IPS-18a (cell line): ENCODE measurements at regions not wholly inside any gene's neighbourhood (a gene's known extent, or its start where the extent isn't known, plus 50 kb on each side); places are given as distances from the start of the nearest gene placed in this dataset.
"Not testable (repeated sequence)": the region's sequence is repeated elsewhere in the genome, so short reads cannot be mapped to it uniquely, and the experiment has no call there.

Experiments used
- H3K27ac ChIP-seq: one replicate; pipeline ENCODE4 v1.5.1; 2013; ENCODE audit warnings: low read length
- H3K27me3 ChIP-seq: one replicate; pipeline ENCODE4 v1.6.1; 2013; ENCODE audit warnings: mild to moderate bottlenecking, low read length; ENCODE audit not compliant: control insufficient read depth, insufficient read depth
- H3K36me3 ChIP-seq: one replicate; pipeline ENCODE4 v1.6.1; 2013; ENCODE audit warnings: low read depth, low read length; ENCODE audit not compliant: control insufficient read depth
- H3K4me1 ChIP-seq: one replicate; pipeline ENCODE4 v1.6.1; 2013; ENCODE audit warnings: low read depth, low read length; ENCODE audit not compliant: control insufficient read depth
- H3K4me3 ChIP-seq: one replicate; pipeline ENCODE4 v1.5.1; 2013; ENCODE audit warnings: low read length
- H3K9ac ChIP-seq: one replicate; pipeline ENCODE4 v1.6.1; 2013; ENCODE audit warnings: mild to moderate bottlenecking, low read length, moderate library complexity
- H3K9me3 ChIP-seq: one replicate; pipeline ENCODE4 v1.6.1; 2013; ENCODE audit warnings: low read depth, low read length; ENCODE audit not compliant: control insufficient read depth

DNA sequence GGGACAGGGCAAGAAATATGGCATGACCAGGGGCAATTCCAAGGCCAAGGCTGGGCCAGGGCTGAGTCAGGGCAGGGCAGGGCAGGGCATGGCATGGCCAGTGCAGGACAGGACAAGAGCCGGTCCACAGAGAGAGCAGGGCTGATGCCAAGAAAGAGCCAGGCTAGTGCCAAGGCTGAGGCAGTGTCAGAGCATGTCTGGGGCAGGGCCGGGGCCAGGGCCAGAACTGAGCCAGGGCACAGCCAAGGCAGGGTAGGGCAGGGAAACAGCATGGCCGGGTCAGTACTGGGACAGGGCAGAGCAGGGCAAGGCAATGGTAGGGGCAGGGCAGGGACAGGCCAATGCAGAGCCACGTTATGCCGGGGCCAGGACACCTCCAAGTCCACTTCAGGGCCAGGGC is 403.9 kb downstream of the ZNF33B start:
- H3K4me1 ChIP-seq, H3K9me3 ChIP-seq, H3K27me3 ChIP-seq, H3K4me3 ChIP-seq, H3K36me3 ChIP-seq, H3K9ac ChIP-seq, H3K27ac ChIP-seq: not testable (repeated sequence)

DNA sequence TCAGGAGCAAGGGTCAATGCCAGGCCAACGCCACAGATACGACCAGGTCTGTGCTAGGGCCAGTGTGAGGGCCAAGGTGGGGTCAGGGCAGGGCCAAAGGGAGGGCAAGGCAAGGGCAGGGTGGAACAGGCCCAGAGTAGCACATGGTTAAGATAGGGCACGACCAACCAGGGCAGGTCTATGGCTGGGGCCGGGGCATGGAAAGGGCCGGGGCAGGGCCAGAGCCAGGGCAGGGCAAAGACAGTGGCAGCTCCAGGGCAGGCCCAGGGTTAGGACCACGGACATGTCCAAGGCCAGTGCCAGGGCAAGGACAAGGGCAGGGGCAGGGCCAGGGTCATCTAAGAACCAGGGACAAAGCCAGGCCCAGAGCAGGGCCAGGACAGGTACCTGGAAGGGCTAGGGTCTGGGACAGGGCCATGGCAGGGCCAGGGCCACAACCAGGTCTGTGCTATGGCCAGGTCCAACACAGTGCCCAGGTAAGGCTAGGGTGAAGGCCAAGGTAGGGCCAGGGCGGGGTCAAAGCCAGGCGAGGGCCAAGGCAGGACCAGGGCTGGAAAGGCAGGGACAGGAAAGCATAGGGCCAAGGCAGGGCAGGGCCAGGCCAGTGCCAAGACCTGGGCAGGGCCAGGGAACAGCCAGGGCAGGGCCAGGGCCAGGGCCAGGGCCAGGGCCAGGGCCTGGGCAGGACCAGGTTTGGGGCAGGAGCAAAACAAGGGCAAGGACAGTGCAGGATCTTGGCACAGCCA is 404.7 kb downstream of the ZNF33B start:
- H3K27me3 ChIP-seq, H3K27ac ChIP-seq, H3K9ac ChIP-seq, H3K4me3 ChIP-seq, H3K4me1 ChIP-seq, H3K9me3 ChIP-seq, H3K36me3 ChIP-seq: not testable (repeated sequence)

DNA sequence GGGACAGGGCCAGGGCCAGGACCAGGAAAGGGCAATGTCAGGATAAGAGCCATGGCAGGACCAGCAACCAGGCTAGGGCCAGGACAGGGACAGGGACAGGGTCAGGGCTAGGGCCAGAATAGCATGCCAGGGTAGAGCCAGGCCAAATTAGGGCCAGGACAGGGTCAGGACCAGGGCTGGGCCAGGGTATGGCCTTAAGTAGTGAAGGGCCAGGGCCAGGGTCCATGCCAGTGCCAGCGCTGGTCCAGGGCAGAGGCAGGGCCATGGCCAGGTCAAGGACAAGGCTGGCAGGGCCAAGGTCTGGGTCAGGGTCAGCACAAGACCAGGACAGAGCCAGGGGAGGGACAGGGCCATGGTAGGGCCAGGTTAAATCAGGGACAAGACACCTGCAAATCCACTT is 405.4 kb downstream of the ZNF33B start:
- H3K36me3 ChIP-seq, H3K4me3 ChIP-seq, H3K9ac ChIP-seq, H3K27me3 ChIP-seq, H3K27ac ChIP-seq, H3K4me1 ChIP-seq, H3K9me3 ChIP-seq: not testable (repeated sequence)

DNA sequence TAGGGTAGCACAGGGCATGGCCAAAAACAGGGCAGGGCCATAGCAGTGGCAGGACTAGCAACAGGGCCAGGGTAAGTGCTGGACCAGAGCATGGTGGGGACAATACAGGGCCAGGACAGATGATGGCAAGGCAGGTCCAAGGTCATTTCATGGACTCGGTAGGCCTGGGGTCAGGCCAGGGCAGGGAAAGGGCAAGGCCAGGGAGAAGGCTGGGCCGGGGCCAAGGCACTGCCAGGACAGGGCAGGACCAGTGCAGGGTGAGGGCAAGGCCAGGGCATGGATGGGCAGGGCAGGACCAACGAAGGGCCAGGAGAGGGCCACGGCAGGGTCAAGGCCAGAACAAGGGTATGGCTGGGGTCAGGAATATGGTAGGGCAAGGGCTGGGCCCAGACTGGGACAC is 407.6 kb downstream of the ZNF33B start:
- H3K4me1 ChIP-seq, H3K36me3 ChIP-seq, H3K27ac ChIP-seq, H3K27me3 ChIP-seq, H3K9me3 ChIP-seq, H3K9ac ChIP-seq, H3K4me3 ChIP-seq: not testable (repeated sequence)

DNA sequence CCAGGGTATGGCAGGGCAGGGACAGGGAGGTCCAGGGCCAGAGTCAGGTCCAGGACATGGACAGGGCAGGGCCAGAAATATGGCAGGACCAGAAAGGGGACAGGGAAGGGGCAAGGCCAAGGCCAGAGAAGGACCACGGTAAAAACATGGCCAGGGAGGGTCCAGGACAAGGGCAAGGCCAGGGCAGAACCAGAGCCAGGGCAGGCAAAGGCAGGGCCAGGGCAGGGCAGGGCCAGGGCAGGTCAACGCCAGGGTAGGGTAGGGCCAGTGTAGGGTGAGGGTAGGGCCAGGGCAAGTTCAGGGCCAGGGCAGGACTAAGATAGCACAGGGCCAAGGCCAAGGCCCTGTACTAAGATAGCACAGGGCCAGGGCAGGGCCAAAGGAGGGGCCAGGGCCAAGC is 408.3 kb downstream of the ZNF33B start:
- H3K4me3 ChIP-seq, H3K27ac ChIP-seq, H3K4me1 ChIP-seq, H3K9me3 ChIP-seq, H3K36me3 ChIP-seq, H3K27me3 ChIP-seq, H3K9ac ChIP-seq: not testable (repeated sequence)

DNA sequence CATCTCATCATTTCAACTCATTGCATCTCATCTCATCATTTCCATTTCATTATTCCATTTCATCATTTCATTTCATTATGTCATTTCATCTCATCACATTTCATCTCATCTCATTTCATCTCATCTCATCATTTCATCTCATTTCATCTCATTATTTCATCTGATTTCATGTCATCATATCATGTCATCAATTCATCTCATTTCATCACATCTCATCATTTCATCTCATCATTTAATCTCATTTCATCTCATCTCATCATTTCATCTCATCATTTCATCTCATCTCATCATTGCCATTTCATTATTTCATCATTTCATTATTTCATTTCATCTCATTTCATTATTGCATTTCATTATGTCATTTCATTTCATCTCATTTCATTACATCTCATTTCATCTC is 410.5 kb downstream of the ZNF33B start:
- H3K36me3 ChIP-seq, H3K4me1 ChIP-seq, H3K27me3 ChIP-seq, H3K4me3 ChIP-seq, H3K9ac ChIP-seq, H3K27ac ChIP-seq: not testable (repeated sequence)
- peaks cover 12% of the 10 kb centered on the region for H3K9me3 ChIP-seq

DNA sequence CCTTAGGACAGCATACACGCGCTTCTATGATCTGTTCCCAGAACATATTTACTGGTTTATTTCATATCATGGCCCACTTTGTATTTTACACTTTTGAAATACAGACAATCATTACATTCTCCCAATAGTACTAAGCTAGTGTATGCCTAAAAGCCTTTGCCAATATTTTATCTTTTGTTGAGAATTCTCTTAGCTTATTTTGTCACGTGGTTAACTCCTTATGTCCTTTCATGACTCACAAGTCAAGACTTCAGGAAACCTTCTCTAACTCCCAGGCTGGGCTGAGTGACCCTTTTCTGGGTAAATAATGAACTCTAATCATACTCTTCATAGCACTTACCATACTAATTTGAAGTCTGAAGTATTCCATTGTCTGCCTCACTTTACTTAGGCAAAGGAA is 444.8 kb downstream of the ZNF33B start:
- not testable (repeated sequence) for H3K4me1 ChIP-seq, H3K4me3 ChIP-seq, H3K27ac ChIP-seq, H3K9ac ChIP-seq, H3K36me3 ChIP-seq, H3K27me3 ChIP-seq
- peaks cover 14% of the 10 kb centered on the region for H3K9me3 ChIP-seq

DNA sequence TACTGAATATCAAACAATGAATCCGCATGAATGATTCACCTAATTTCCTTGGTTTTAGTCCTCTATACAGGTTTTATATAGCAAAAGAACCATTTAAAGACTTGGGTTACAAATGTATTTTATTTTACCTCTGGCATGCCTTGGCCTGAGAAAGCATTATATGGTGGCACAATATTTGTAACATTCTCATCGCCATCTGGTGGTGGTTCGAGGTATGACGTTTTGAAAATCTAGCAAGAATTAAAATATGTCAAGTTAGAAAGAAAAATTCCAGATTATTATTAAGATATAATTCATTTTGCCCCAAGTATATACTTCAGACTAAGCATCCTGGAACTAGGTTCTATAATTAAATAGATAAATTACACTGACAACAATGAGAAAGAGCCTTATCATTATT is 445.9 kb downstream of the ZNF33B start:
- H3K9me3 ChIP-seq = peaks cover 10% of the 10 kb centered on the region
- not testable (repeated sequence) for H3K4me3 ChIP-seq, H3K27ac ChIP-seq, H3K27me3 ChIP-seq, H3K9ac ChIP-seq, H3K36me3 ChIP-seq, H3K4me1 ChIP-seq

DNA sequence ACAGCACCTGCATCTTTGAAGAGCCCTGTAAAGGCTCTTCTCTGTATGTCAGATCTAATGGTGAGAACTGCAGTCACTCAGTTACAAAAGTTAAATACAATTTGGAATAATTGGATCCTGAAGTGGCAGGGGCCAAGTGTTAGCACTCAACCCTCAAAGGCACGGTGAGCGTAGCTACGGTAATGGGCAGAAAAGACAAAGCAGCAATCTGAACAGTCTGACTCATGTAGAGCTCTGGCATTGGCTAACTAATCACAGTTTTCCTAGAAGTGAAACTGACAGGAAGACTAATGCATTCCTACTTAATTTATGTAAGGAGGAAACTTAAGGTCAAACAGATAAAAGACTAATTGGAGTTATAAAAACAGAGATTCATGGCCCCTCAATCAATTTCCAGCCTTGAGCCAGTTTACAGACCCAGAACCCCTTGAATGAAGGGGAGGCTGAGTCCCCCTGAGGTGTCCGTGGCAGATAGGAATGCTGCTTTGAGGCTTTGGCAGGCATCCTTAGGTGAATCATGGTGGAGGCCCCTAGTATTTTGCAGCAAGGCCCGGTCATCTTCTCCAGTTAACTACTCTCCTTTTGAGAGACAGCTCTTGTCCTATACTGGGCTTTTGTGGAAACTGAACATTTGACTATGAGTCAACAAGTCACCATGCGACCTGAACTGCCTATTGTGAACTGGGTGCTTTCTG is 450.7 kb downstream of the ZNF33B start:
- not testable (repeated sequence) for H3K9me3 ChIP-seq, H3K9ac ChIP-seq

DNA sequence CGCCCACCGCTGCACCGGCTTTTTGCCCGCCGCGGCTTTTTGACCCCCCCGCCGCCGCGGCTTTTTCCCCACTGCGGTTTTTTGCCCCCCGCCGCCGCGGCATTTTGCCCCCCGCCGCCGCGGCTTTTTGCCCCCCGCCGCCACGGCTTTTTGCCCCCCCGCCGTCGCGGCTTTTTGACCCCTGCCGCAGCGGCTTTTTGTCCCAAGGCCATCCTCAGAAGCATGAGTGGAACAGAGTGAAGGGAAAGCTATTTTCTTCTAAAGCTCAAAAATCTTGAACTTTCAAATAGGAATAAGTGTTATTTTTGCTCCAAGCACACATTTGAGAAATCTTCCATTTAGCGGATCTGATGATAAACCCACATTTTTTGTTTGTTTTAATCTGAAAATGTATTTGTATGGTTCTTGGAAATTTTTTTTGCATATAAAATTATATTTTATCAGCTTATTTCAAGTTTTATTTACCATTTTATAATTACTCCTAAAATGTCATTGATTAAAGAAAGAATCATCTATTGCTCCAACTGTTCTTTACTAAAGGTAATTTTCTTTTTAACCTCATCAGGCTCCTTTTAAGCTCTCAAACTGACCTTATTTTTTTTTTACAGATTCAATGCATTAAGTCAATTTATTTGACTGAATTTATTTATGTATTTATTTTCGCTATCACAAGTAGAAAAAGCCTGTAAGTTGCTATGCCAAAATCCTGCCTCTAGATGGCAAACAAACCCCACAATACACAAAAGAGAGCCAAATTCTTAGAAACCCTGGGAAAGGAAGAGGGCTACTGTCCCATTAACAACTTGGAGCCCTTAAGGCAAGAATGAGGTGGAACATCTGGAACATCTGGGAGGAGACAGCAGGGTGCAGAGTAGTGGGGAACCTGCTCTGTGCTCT is 460.3 kb downstream of the ZNF33B start:
- H3K4me1 ChIP-seq = not testable (repeated sequence)

More for the DNA sequence above, 450.7 kb downstream of the ZNF33B start:
- not testable (repeated sequence) for H3K4me3 ChIP-seq, H3K36me3 ChIP-seq, H3K4me1 ChIP-seq, H3K27me3 ChIP-seq, H3K27ac ChIP-seq

DNA sequence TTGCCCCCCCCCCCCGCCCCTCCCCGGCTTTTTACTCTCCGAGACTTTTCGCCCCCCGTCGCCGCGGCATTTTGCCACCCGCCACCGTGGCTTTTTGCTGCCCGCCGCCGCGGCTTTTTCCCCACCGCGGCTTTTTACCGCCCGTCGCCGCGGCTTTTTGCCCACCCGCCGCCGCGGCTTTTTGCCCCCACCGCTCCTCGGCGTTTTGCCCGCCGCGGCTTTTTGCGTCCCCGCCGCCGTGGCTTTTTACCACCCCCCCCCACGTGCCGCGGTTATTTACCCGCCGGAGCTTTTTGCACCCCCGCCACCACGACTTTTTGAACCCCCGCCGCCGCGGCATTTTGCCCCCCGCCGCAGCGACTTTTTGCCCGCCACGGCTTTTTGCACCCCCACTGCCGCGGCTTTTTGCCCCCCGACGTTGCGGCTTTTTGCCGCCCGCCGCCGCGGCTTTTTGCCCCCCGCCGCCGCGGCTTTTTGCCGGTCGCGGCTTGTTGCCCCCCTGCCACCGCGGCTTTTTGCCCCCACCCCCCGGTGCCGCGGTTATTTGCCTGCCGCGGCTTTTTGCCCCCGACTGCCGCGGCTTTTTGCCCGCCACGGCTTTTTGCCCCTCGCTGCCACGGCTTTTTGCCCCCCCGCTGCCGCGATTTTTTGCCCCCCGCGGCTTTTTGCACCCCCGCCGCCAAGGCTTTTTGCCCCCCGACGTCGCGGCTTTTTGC is 461.1 kb downstream of the ZNF33B start:
- no peak overlapping the region for H3K4me3 ChIP-seq
- no peaks in the 10 kb centered on the region for H3K27me3 ChIP-seq
- H3K9me3 ChIP-seq = peaks cover 23% of the 10 kb centered on the region
- no peaks in the 10 kb centered on the region for H3K36me3 ChIP-seq
- no peak overlapping the region for H3K27ac ChIP-seq
- H3K9ac ChIP-seq = no peak overlapping the region
- H3K4me1 ChIP-seq = no peaks in the 10 kb centered on the region

More for the DNA sequence above, 460.3 kb downstream of the ZNF33B start:
- peaks cover 22% of the 10 kb centered on the region for H3K9me3 ChIP-seq
- H3K9ac ChIP-seq, H3K27ac ChIP-seq, H3K4me3 ChIP-seq, H3K27me3 ChIP-seq, H3K36me3 ChIP-seq: not testable (repeated sequence)
